ENCODE measurements at regions not wholly inside any gene's neighbourhood (a gene's known extent, or its start where the extent isn't known, plus 50 kb on each side); places are given as distances from the start of the nearest gene placed in this dataset.

- Histone ChIP-seq H3K27ac (ENCODE audit: low read depth, low read length, severe bottlenecking) (no peak overlapping the region), H3K4me3 (ENCODE audit: extremely low read depth, insufficient read depth, low read length, poor library complexity, severe bottlenecking) (no peak overlapping the region), H3K4me1 (ENCODE audit: control insufficient read depth, insufficient read depth, low read length, poor library complexity, severe bottlenecking) (no peaks in the 10 kb centered on the region), H3K9me3 (ENCODE audit: control insufficient read depth, low read length) (no peaks in the 10 kb centered on the region), H3K36me3 (ENCODE audit: control insufficient read depth, insufficient read depth, low read length) (no peaks in the 10 kb centered on the region)
- 71% methylated on average over 1 of the region's 1 CpG; no CpG with 5 or more reads in 1 of the 2 experiments for WGBS, 2 experiments (ENCODE audit: insufficient coverage in 2 of 2)
These were observed 103.8 kb upstream of the GPR26 start for GRCh38 chr10:123562387-123562786.

GRCh38 chr10:123562811-123563580, 103.2 kb upstream of the GPR26 start:
- Histone ChIP-seq H3K9me3 (ENCODE audit: control insufficient read depth, low read length) (no peaks in the 10 kb centered on the region), H3K36me3 (ENCODE audit: control insufficient read depth, insufficient read depth, low read length) (no peaks in the 10 kb centered on the region), H3K4me3 (ENCODE audit: extremely low read depth, insufficient read depth, low read length, poor library complexity, severe bottlenecking) (no peak overlapping the region), H3K4me1 (ENCODE audit: control insufficient read depth, insufficient read depth, low read length, poor library complexity, severe bottlenecking) (no peaks in the 10 kb centered on the region), H3K27ac (ENCODE audit: low read depth, low read length, severe bottlenecking) (no peak overlapping the region)
- 88 to 92% methylated on average over 7 of the region's 8 CpGs for WGBS, 2 experiments (ENCODE audit: insufficient coverage in 2 of 2)

GRCh38 chr10:123563581-123563855, 102.6 kb upstream of the GPR26 start:
- Histone ChIP-seq H3K9me3 (ENCODE audit: control insufficient read depth, low read length) (no peaks in the 10 kb centered on the region), H3K36me3 (ENCODE audit: control insufficient read depth, insufficient read depth, low read length) (no peaks in the 10 kb centered on the region), H3K27ac (ENCODE audit: low read depth, low read length, severe bottlenecking) (no peak overlapping the region), H3K4me3 (ENCODE audit: extremely low read depth, insufficient read depth, low read length, poor library complexity, severe bottlenecking) (no peak overlapping the region), H3K4me1 (ENCODE audit: control insufficient read depth, insufficient read depth, low read length, poor library complexity, severe bottlenecking) (no peaks in the 10 kb centered on the region)
- 88% methylated on average over 1 to 3 of the region's 5 CpGs for WGBS, 2 experiments (ENCODE audit: insufficient coverage in 2 of 2)

- Histone ChIP-seq H3K27ac (ENCODE audit: low read depth, low read length, severe bottlenecking) (no peak overlapping the region), H3K4me3 (ENCODE audit: extremely low read depth, insufficient read depth, low read length, poor library complexity, severe bottlenecking) (no peak overlapping the region), H3K9me3 (ENCODE audit: control insufficient read depth, low read length) (no peaks in the 10 kb centered on the region), H3K36me3 (ENCODE audit: control insufficient read depth, insufficient read depth, low read length) (no peaks in the 10 kb centered on the region), H3K4me1 (ENCODE audit: control insufficient read depth, insufficient read depth, low read length, poor library complexity, severe bottlenecking) (no peaks in the 10 kb centered on the region)
- WGBS, 2 experiments (ENCODE audit: insufficient coverage in 2 of 2) = 76 to 80% methylated on average over 2 to 5 of the region's 5 CpGs
These were observed 102.2 kb upstream of the GPR26 start for GRCh38 chr10:123563994-123564393.

GRCh38 chr10:123564631-123565030, 101.5 kb upstream of the GPR26 start:
- H3K9me3 ChIP-seq (ENCODE audit: control insufficient read depth, low read length) = no peaks in the 10 kb centered on the region
- 88 to 96% methylated on average over 2 of the region's 4 CpGs for WGBS, 2 experiments (ENCODE audit: insufficient coverage in 2 of 2)
- H3K36me3 ChIP-seq (ENCODE audit: control insufficient read depth, insufficient read depth, low read length) = no peaks in the 10 kb centered on the region

GRCh38 chr10:123565691-123566660, 100.2 kb upstream of the GPR26 start:
- Histone ChIP-seq H3K9me3 (ENCODE audit: control insufficient read depth, low read length) (no peaks in the 10 kb centered on the region), H3K27ac (ENCODE audit: low read depth, low read length, severe bottlenecking) (no peak overlapping the region), H3K4me3 (ENCODE audit: extremely low read depth, insufficient read depth, low read length, poor library complexity, severe bottlenecking) (no peak overlapping the region), H3K4me1 (ENCODE audit: control insufficient read depth, insufficient read depth, low read length, poor library complexity, severe bottlenecking) (no peaks in the 10 kb centered on the region), H3K36me3 (ENCODE audit: control insufficient read depth, insufficient read depth, low read length) (no peaks in the 10 kb centered on the region)
- WGBS, 2 experiments (ENCODE audit: insufficient coverage in 2 of 2) = 88 to 92% methylated on average over 8 of the region's 14 CpGs

More at GRCh38 chr10:123564631-123565030, 101.5 kb upstream of the GPR26 start:
- Histone ChIP-seq H3K27ac (ENCODE audit: low read depth, low read length, severe bottlenecking) (no peak overlapping the region), H3K4me1 (ENCODE audit: control insufficient read depth, insufficient read depth, low read length, poor library complexity, severe bottlenecking) (no peaks in the 10 kb centered on the region), H3K4me3 (ENCODE audit: extremely low read depth, insufficient read depth, low read length, poor library complexity, severe bottlenecking) (no peak overlapping the region)

GRCh38 chr10:123567984-123568739, 98.0 kb upstream of the GPR26 start:
- no peak overlapping the region for H3K4me3 ChIP-seq (ENCODE audit: extremely low read depth, insufficient read depth, low read length, poor library complexity, severe bottlenecking)
- H3K27ac ChIP-seq (ENCODE audit: low read depth, low read length, severe bottlenecking) = no peak overlapping the region
- H3K4me1 ChIP-seq (ENCODE audit: control insufficient read depth, insufficient read depth, low read length, poor library complexity, severe bottlenecking) = no peaks in the 10 kb centered on the region
- H3K9me3 ChIP-seq (ENCODE audit: control insufficient read depth, low read length) = no peaks in the 10 kb centered on the region
- 88 to 96% methylated on average over 13 to 20 of the region's 21 CpGs for WGBS, 2 experiments (ENCODE audit: insufficient coverage in 2 of 2)
- H3K36me3 ChIP-seq (ENCODE audit: control insufficient read depth, insufficient read depth, low read length) = no peaks in the 10 kb centered on the region

GRCh38 chr10:123568751-123569150, 97.4 kb upstream of the GPR26 start:
- WGBS, 2 experiments (ENCODE audit: insufficient coverage in 2 of 2) = 86 to 91% methylated on average over 4 to 6 of the region's 6 CpGs
- no peaks in the 10 kb centered on the region for H3K36me3 ChIP-seq (ENCODE audit: control insufficient read depth, insufficient read depth, low read length)
- no peak overlapping the region for H3K4me3 ChIP-seq (ENCODE audit: extremely low read depth, insufficient read depth, low read length, poor library complexity, severe bottlenecking)
- H3K27ac ChIP-seq (ENCODE audit: low read depth, low read length, severe bottlenecking) = no peak overlapping the region
- H3K9me3 ChIP-seq (ENCODE audit: control insufficient read depth, low read length) = no peaks in the 10 kb centered on the region
- no peaks in the 10 kb centered on the region for H3K4me1 ChIP-seq (ENCODE audit: control insufficient read depth, insufficient read depth, low read length, poor library complexity, severe bottlenecking)

GRCh38 chr10:123569436-123570035, 96.6 kb upstream of the GPR26 start:
- no peak overlapping the region for H3K4me3 ChIP-seq (ENCODE audit: extremely low read depth, insufficient read depth, low read length, poor library complexity, severe bottlenecking)
- no peaks in the 10 kb centered on the region for H3K4me1 ChIP-seq (ENCODE audit: control insufficient read depth, insufficient read depth, low read length, poor library complexity, severe bottlenecking)
- 78 to 82% methylated on average over 6 to 7 of the region's 7 CpGs for WGBS, 2 experiments (ENCODE audit: insufficient coverage in 2 of 2)
- H3K36me3 ChIP-seq (ENCODE audit: control insufficient read depth, insufficient read depth, low read length) = no peaks in the 10 kb centered on the region
- no peak overlapping the region for H3K27ac ChIP-seq (ENCODE audit: low read depth, low read length, severe bottlenecking)
- no peaks in the 10 kb centered on the region for H3K9me3 ChIP-seq (ENCODE audit: control insufficient read depth, low read length)

Measured in mesodermal cell (in vitro differentiated cells).